ENCODE measurements at regions not wholly inside any gene's neighbourhood (a gene's known extent, or its start where the extent isn't known, plus 50 kb on each side); places are given as distances from the start of the nearest gene placed in this dataset.

- TF ChIP-seq, protein P1, sequence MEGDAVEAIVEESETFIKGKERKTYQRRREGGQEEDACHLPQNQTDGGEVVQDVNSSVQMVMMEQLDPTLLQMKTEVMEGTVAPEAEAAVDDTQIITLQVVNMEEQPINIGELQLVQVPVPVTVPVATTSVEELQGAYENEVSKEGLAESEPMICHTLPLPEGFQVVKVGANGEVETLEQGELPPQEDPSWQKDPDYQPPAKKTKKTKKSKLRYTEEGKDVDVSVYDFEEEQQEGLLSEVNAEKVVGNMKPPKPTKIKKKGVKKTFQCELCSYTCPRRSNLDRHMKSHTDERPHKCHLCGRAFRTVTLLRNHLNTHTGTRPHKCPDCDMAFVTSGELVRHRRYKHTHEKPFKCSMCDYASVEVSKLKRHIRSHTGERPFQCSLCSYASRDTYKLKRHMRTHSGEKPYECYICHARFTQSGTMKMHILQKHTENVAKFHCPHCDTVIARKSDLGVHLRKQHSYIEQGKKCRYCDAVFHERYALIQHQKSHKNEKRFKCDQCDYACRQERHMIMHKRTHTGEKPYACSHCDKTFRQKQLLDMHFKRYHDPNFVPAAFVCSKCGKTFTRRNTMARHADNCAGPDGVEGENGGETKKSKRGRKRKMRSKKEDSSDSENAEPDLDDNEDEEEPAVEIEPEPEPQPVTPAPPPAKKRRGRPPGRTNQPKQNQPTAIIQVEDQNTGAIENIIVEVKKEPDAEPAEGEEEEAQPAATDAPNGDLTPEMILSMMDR (IDR thresholded peaks at IDR 0.05) = no peak
- TF ChIP-seq EZH2 (IDR thresholded peaks at IDR 0.05; ENCODE audit: borderline replicate concordance, insufficient read depth, low read depth, low read length, poor library complexity, severe bottlenecking) = no peak
Measured at GRCh38 chr10:71015674-71016073, 127.3 kb upstream of the PCBD1 start.
